Panc1 (cell line): ENCODE measurements at regions not wholly inside any gene's neighbourhood (a gene's known extent, or its start where the extent isn't known, plus 50 kb on each side); places are given as distances from the start of the nearest gene placed in this dataset.

Experiments
- ATAC-seq: fragments of 200-7000 bp; cut with Tn5 transposase; 2 replicates; pipeline ENCODE4 v1.9.1; 2020; ENCODE audit warnings: mild to moderate bottlenecking, moderate library complexity
- BruUV-seq: library from RNA; stranded (reverse); fragments of 400-500 nt; replicated peaks from 2 replicates; lab custom pipeline; 2021; lab: Mats Ljungman, UMichigan
- CTCF ChIA-PET: fragments of 300-600 bp; sonication (Branson Sonifier 250); formaldehyde crosslinking; loops from one replicate; lab custom pipeline; 2022; ENCODE audit warnings: antibody characterized with exemption; lab: Charles Lee
- POLR2A ChIA-PET: fragments of 300-600 bp; sonication (Branson Sonifier 250); formaldehyde crosslinking; loops from one replicate; lab custom pipeline; 2022; ENCODE audit warnings: antibody characterized with exemption; lab: Charles Lee
- DNase-seq: peaks from one replicate; pipeline ENCODE4 v3.0.0-alpha.2; 2010; ENCODE audit warnings: low read depth, low spot score
- H3K27ac ChIP-seq: 2 replicates; pipeline ENCODE4 v1.5.1; 2011; ENCODE audit warnings: mild to moderate bottlenecking, low read length, inconsistent platforms
- H3K27me3 ChIP-seq: fragments of 200-500 bp; sonication (Bioruptor generic); 2 replicates; pipeline ENCODE4 v1.6.0; 2014; ENCODE audit warnings: low read length, inconsistent platforms; ENCODE audit not compliant: control insufficient read depth, insufficient read depth
- H3K36me3 ChIP-seq: fragments of 200-500 bp; sonication (Bioruptor generic); 2 replicates; pipeline ENCODE4 v1.5.1; 2014; ENCODE audit warnings: inconsistent platforms, mild to moderate bottlenecking, low read length, moderate library complexity; ENCODE audit not compliant: control insufficient read depth, insufficient read depth
- H3K4me1 ChIP-seq: 2 replicates; pipeline ENCODE4 v1.5.1; 2011; ENCODE audit warnings: inconsistent platforms, mild to moderate bottlenecking, low read length, moderate library complexity; ENCODE audit not compliant: control insufficient read depth, insufficient read depth
- H3K4me3 ChIP-seq, 2 experiments: 2 replicates each; pipeline ENCODE4 v1.5.1; 2011 to 2012; ENCODE audit warnings: low read depth in 2 of 2, low read length in 2 of 2, mild to moderate bottlenecking in 2 of 2, inconsistent platforms in 1 of 2, moderate library complexity in 1 of 2
- H3K9me3 ChIP-seq: fragments of 200-500 bp; sonication (Bioruptor generic); 2 replicates; pipeline ENCODE4 v1.5.1; 2014; ENCODE audit warnings: low read depth, mild to moderate bottlenecking, inconsistent platforms, low read length, moderate library complexity; ENCODE audit not compliant: control insufficient read depth, insufficient read depth
- POLR2AphosphoS5 ChIP-seq: IDR thresholded peaks from 2 replicates; pipeline ENCODE4 v1.6.1; 2012; ENCODE audit warnings: mild to moderate bottlenecking, low read depth, low read length, moderate library complexity
- SIN3A ChIP-seq: IDR thresholded peaks from 2 replicates; pipeline ENCODE4 v1.6.1; 2012; ENCODE audit warnings: low read depth, mild to moderate bottlenecking, low read length, moderate library complexity, borderline replicate concordance; ENCODE audit not compliant: insufficient read depth
- TCF7L2 ChIP-seq: IDR thresholded peaks from 2 replicates; pipeline ENCODE4 v1.6.1; 2011; ENCODE audit warnings: mild to moderate bottlenecking, low read depth, low read length, inconsistent platforms
- in situ Hi-C: cut with HindIII; loops from 2 replicates; pipeline ENCODE4 v1.10.0; 2016; ENCODE audit warnings: low sequenced_read_pairs, low pct_unique_long_range_greater_than_20kb
- intact Hi-C: fragments of 100-400 bp; cut with micrococcal nuclease; formaldehyde crosslinking; loops from one replicate; pipeline ENCODE4 v1.10.0; 2022; ENCODE audit not compliant: unreplicated experiment
- TF ChIP-seq, protein P1 (sequence below), 2 experiments: IDR thresholded peaks; 2 replicates each; pipeline ENCODE4 v1.6.1; 2011 to 2012; ENCODE audit warnings: low read depth in 2 of 2, control low read depth in 1 of 2, low read length in 1 of 2, mild to moderate bottlenecking in 1 of 2, moderate library complexity in 1 of 2; ENCODE audit not compliant: insufficient read depth in 1 of 2
- TF ChIP-seq, protein P2 (sequence below): fragments of 450-650 bp; IDR thresholded peaks from 2 replicates; pipeline ENCODE4 v1.5.1; 2017; ENCODE audit warnings: mild to moderate bottlenecking

DNA sequence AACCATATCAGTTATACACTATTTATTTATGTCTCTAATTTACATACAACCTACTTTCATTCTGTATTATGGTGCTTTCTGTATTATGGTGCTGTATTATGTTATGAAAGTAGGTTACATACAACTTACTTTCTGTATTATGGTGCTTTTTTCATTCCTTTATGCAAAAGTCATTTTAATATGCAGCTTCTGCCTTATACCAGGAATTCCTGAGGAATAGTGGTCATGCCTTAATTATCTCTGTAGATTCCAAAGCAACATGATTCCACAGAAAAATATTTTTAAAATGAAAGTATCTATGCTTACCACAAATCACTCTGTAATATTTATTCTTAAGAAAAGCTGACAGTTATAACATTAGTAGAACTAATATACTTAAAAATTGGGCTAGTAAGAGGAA is 922.0 kb upstream of the NRXN1 start:
- POLR2A ChIA-PET, result no interaction called here
- in situ Hi-C loops, result no loop called here
- H3K4me1 ChIP-seq, result no peaks in the 10 kb centered on the region
- DNase-seq (no peak), ATAC-seq (no peak)
- CTCF ChIA-PET, result no interaction called here
- no peak overlapping the region for H3K27ac ChIP-seq
- intact Hi-C loops, result no loop called here
- no peaks in the 10 kb centered on the region for H3K36me3 ChIP-seq
- H3K27me3 ChIP-seq, result no peaks in the 10 kb centered on the region
- BruUV-seq, result no TSS peak
- TF ChIP-seq TCF7L2 (no peak), SIN3A (no peak), POLR2AphosphoS5 (no peak)
- TF ChIP-seq, protein P1, sequence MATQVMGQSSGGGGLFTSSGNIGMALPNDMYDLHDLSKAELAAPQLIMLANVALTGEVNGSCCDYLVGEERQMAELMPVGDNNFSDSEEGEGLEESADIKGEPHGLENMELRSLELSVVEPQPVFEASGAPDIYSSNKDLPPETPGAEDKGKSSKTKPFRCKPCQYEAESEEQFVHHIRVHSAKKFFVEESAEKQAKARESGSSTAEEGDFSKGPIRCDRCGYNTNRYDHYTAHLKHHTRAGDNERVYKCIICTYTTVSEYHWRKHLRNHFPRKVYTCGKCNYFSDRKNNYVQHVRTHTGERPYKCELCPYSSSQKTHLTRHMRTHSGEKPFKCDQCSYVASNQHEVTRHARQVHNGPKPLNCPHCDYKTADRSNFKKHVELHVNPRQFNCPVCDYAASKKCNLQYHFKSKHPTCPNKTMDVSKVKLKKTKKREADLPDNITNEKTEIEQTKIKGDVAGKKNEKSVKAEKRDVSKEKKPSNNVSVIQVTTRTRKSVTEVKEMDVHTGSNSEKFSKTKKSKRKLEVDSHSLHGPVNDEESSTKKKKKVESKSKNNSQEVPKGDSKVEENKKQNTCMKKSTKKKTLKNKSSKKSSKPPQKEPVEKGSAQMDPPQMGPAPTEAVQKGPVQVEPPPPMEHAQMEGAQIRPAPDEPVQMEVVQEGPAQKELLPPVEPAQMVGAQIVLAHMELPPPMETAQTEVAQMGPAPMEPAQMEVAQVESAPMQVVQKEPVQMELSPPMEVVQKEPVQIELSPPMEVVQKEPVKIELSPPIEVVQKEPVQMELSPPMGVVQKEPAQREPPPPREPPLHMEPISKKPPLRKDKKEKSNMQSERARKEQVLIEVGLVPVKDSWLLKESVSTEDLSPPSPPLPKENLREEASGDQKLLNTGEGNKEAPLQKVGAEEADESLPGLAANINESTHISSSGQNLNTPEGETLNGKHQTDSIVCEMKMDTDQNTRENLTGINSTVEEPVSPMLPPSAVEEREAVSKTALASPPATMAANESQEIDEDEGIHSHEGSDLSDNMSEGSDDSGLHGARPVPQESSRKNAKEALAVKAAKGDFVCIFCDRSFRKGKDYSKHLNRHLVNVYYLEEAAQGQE (IDR thresholded peaks at IDR 0.05; ENCODE audit: insufficient read depth in 1 of 2, low read depth in 2 of 2, low read length in 1 of 2), result no peak
- TF ChIP-seq, protein P2, sequence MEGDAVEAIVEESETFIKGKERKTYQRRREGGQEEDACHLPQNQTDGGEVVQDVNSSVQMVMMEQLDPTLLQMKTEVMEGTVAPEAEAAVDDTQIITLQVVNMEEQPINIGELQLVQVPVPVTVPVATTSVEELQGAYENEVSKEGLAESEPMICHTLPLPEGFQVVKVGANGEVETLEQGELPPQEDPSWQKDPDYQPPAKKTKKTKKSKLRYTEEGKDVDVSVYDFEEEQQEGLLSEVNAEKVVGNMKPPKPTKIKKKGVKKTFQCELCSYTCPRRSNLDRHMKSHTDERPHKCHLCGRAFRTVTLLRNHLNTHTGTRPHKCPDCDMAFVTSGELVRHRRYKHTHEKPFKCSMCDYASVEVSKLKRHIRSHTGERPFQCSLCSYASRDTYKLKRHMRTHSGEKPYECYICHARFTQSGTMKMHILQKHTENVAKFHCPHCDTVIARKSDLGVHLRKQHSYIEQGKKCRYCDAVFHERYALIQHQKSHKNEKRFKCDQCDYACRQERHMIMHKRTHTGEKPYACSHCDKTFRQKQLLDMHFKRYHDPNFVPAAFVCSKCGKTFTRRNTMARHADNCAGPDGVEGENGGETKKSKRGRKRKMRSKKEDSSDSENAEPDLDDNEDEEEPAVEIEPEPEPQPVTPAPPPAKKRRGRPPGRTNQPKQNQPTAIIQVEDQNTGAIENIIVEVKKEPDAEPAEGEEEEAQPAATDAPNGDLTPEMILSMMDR, result no peak
- H3K9me3 ChIP-seq, result 0 out of 2 replicates have a peak, but pooled peaks cover 3% of the 10 kb centered on the region
- H3K4me3 ChIP-seq, result no peak overlapping the region

DNA sequence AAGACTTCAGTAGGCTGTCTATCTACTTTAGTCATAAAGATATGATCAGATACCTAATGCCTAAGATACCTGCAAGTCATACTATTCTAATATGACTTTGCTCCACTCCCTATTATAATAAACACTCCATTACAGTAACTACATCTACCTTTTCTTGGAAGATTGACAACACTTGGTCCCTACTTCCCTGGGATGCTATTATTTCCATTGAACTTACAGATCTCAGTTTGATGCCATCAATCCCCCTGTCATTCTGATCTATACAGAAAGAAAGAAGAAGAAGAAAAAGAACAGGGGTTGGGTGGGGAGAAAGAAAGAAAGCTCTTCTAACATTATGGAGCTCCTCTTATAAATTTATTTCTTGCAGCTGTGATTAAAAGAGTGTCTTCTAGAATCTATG is 889.1 kb upstream of the NRXN1 start:
- TF ChIP-seq, protein P1 (IDR thresholded peaks at IDR 0.05; ENCODE audit: insufficient read depth in 1 of 2, low read depth in 2 of 2, low read length in 1 of 2), result no peak
- TF ChIP-seq TCF7L2 (no peak), POLR2AphosphoS5 (no peak), SIN3A (no peak)
- TF ChIP-seq, protein P2, result no peak
- Histone ChIP-seq H3K27ac (no peak overlapping the region), H3K9me3 (no peaks in the 10 kb centered on the region), H3K4me1 (no peaks in the 10 kb centered on the region), H3K27me3 (no peaks in the 10 kb centered on the region), H3K4me3 (no peak overlapping the region), H3K36me3 (no peaks in the 10 kb centered on the region)
- BruUV-seq, result no TSS peak
- no peak for DNase-seq
- ChIA-PET CTCF (no interaction called here), POLR2A (no interaction called here)
- in situ Hi-C loops, result no loop called here
- intact Hi-C loops, result no loop called here
- ATAC-seq, result no peak
